ENCODE measurements at regions not wholly inside any gene's neighbourhood (a gene's known extent, or its start where the extent isn't known, plus 50 kb on each side); places are given as distances from the start of the nearest gene placed in this dataset.

GRCh38 chr2:184463102-184463865, 135.0 kb upstream of the ZNF804A start:
- Mint-ChIP-seq H3K4me3 (peak overlapping the region; percentile 3), H3K9me3 (no peaks in the 10 kb centered on the region), H3K27me3 (no peaks in the 10 kb centered on the region), H3K36me3 (no peaks in the 10 kb centered on the region), H3K27ac (no peak overlapping the region), H3K4me1 (ENCODE audit: unreplicated experiment) (no peaks in the 10 kb centered on the region)
- DNase-seq (ENCODE audit: extremely low spot score, unreplicated experiment): no peak
- TF ChIP-seq, protein P1, sequence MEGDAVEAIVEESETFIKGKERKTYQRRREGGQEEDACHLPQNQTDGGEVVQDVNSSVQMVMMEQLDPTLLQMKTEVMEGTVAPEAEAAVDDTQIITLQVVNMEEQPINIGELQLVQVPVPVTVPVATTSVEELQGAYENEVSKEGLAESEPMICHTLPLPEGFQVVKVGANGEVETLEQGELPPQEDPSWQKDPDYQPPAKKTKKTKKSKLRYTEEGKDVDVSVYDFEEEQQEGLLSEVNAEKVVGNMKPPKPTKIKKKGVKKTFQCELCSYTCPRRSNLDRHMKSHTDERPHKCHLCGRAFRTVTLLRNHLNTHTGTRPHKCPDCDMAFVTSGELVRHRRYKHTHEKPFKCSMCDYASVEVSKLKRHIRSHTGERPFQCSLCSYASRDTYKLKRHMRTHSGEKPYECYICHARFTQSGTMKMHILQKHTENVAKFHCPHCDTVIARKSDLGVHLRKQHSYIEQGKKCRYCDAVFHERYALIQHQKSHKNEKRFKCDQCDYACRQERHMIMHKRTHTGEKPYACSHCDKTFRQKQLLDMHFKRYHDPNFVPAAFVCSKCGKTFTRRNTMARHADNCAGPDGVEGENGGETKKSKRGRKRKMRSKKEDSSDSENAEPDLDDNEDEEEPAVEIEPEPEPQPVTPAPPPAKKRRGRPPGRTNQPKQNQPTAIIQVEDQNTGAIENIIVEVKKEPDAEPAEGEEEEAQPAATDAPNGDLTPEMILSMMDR (conservative IDR thresholded peaks at IDR 0.05): no peak

GRCh38 chr2:184463866-184464248, 134.5 kb upstream of the ZNF804A start:
- Mint-ChIP-seq H3K27ac (no peak overlapping the region), H3K27me3 (no peaks in the 10 kb centered on the region), H3K9me3 (no peaks in the 10 kb centered on the region), H3K4me3 (no peak overlapping the region), H3K36me3 (no peaks in the 10 kb centered on the region), H3K4me1 (ENCODE audit: unreplicated experiment) (no peaks in the 10 kb centered on the region)
- TF ChIP-seq, protein P1 (conservative IDR thresholded peaks at IDR 0.05): no peak
- DNase-seq (ENCODE audit: extremely low spot score, unreplicated experiment): no peak

GRCh38 chr2:184468826-184469225, 129.5 kb upstream of the ZNF804A start:
- no peak for DNase-seq (ENCODE audit: extremely low spot score, unreplicated experiment)
- Mint-ChIP-seq H3K4me3 (no peak overlapping the region), H3K27ac (no peak overlapping the region), H3K9me3 (no peaks in the 10 kb centered on the region), H3K36me3 (no peaks in the 10 kb centered on the region), H3K27me3 (no peaks in the 10 kb centered on the region), H3K4me1 (ENCODE audit: unreplicated experiment) (no peaks in the 10 kb centered on the region)
- TF ChIP-seq, protein P1 (conservative IDR thresholded peaks at IDR 0.05): no peak

GRCh38 chr2:184472481-184472880, 125.8 kb upstream of the ZNF804A start:
- Mint-ChIP-seq H3K27me3 (no peaks in the 10 kb centered on the region), H3K36me3 (no peaks in the 10 kb centered on the region), H3K27ac (no peak overlapping the region), H3K9me3 (no peaks in the 10 kb centered on the region), H3K4me3 (no peak overlapping the region), H3K4me1 (ENCODE audit: unreplicated experiment) (no peaks in the 10 kb centered on the region)
- TF ChIP-seq, protein P1 (conservative IDR thresholded peaks at IDR 0.05): no peak
- DNase-seq (ENCODE audit: extremely low spot score, unreplicated experiment): no peak

DNA sequence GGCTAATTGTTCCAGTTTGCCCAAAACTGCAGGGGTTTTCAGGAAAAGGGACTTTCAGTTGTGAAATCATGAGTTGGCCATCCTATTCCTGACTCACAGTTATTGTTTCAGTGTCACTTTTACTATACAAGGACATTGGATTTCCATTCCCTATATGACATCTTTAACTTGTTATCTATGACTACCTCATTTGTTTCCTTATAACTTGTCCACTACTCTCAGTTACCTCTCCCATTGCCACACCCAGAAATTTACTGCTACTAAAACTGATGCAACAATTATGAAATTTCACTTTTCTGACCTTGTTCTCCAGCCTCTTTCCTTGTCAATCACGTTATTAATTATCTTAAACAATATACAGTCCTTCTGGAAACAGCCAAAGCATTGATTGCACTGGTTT, 116.5 kb upstream of the ZNF804A start:
- H3K27me3 Mint-ChIP-seq: no peaks in the 10 kb centered on the region
- DNase-seq (ENCODE audit: extremely low spot score, unreplicated experiment): no peak
- H3K4me1 Mint-ChIP-seq (ENCODE audit: unreplicated experiment): no peaks in the 10 kb centered on the region
- TF ChIP-seq, protein P1 (conservative IDR thresholded peaks at IDR 0.05): no peak
- no peaks in the 10 kb centered on the region for H3K9me3 Mint-ChIP-seq
- no peaks in the 10 kb centered on the region for H3K36me3 Mint-ChIP-seq
- H3K27ac Mint-ChIP-seq: no peak overlapping the region
- H3K4me3 Mint-ChIP-seq: no peak overlapping the region

All from type B pancreatic cell (in vitro differentiated cells).